ENCODE measurements at regions not wholly inside any gene's neighbourhood (a gene's known extent, or its start where the extent isn't known, plus 50 kb on each side); places are given as distances from the start of the nearest gene placed in this dataset.
"Not testable (repeated sequence)": the region's sequence is repeated elsewhere in the genome, so short reads cannot be mapped to it uniquely, and the experiment has no call there.

GRCh38 chr14:48027115-48027514 lies 351.7 kb upstream of the MDGA2 start:
- no peak overlapping the region for H3K4me3 ChIP-seq
- ATAC-seq: no peak
- no peak for TF ChIP-seq CTCF (IDR thresholded peaks at IDR 0.05)
- no peaks in the 10 kb centered on the region for H3K4me1 ChIP-seq
- peaks cover 0 to 3% of the 10 kb centered on the region in 2 donors for H3K9me3 ChIP-seq
- intact Hi-C loops (cut with DNase I): no loop called here
- no peak for DNase-seq
- H3K36me3 ChIP-seq: no peaks in the 10 kb centered on the region
- no peaks in the 10 kb centered on the region for H3K27me3 ChIP-seq
- H3K27ac ChIP-seq: no peak overlapping the region

- H3K4me3 ChIP-seq: no peak overlapping the region
- ATAC-seq: peak; percentile 91
- no peaks in the 10 kb centered on the region for H3K4me1 ChIP-seq
- TF ChIP-seq CTCF (IDR thresholded peaks at IDR 0.05): no peak
- H3K27ac ChIP-seq: no peak overlapping the region
- H3K27me3 ChIP-seq: no peaks in the 10 kb centered on the region
- H3K9me3 ChIP-seq: peaks cover 0 to 2% of the 10 kb centered on the region in 2 donors
- intact Hi-C loops (cut with DNase I): no loop called here
- peak in 2 of 4 donors; percentile 26 to 31 for DNase-seq
- no peaks in the 10 kb centered on the region for H3K36me3 ChIP-seq
Measured at GRCh38 chr14:48023881-48024280, 348.5 kb upstream of the MDGA2 start.

GRCh38 chr14:48011484-48011883 lies 336.1 kb upstream of the MDGA2 start:
- peak in 1 of 4 donors; percentile 43 for DNase-seq
- H3K9me3 ChIP-seq; ATAC-seq; H3K27ac ChIP-seq; intact Hi-C loops (cut with DNase I); H3K4me1 ChIP-seq; H3K4me3 ChIP-seq; H3K27me3 ChIP-seq; H3K36me3 ChIP-seq: not testable (repeated sequence)

- intact Hi-C loops (cut with DNase I): no loop called here
- Histone ChIP-seq H3K4me3 (no peak overlapping the region), H3K27me3 (no peaks in the 10 kb centered on the region), H3K36me3 (no peaks in the 10 kb centered on the region), H3K9me3 (no peaks in the 10 kb centered on the region), H3K27ac (no peak overlapping the region), H3K4me1 (no peaks in the 10 kb centered on the region)
- peak; percentile 86 for ATAC-seq
- DNase-seq: no peak
- no peak for TF ChIP-seq CTCF (IDR thresholded peaks at IDR 0.05)
Measured at GRCh38 chr14:48008646-48009045, 333.2 kb upstream of the MDGA2 start.

GRCh38 chr14:48005986-48006385 lies 330.6 kb upstream of the MDGA2 start:
- ATAC-seq (peak; percentile 73), DNase-seq (no peak)
- no peak overlapping the region for H3K27ac ChIP-seq
- intact Hi-C loops (cut with DNase I): no loop called here
- no peak overlapping the region for H3K4me3 ChIP-seq
- H3K27me3 ChIP-seq: no peaks in the 10 kb centered on the region
- no peaks in the 10 kb centered on the region for H3K9me3 ChIP-seq
- no peaks in the 10 kb centered on the region for H3K36me3 ChIP-seq
- no peak for TF ChIP-seq CTCF (IDR thresholded peaks at IDR 0.05)
- H3K4me1 ChIP-seq: no peaks in the 10 kb centered on the region

GRCh38 chr14:47993883-47994282 lies 318.5 kb upstream of the MDGA2 start:
- intact Hi-C loops (cut with DNase I): no loop called here
- Histone ChIP-seq H3K27me3 (no peaks in the 10 kb centered on the region), H3K9me3 (no peaks in the 10 kb centered on the region), H3K27ac (no peak overlapping the region), H3K36me3 (no peaks in the 10 kb centered on the region), H3K4me1 (no peaks in the 10 kb centered on the region), H3K4me3 (no peak overlapping the region)
- no peak for TF ChIP-seq CTCF (IDR thresholded peaks at IDR 0.05)
- DNase-seq (no peak), ATAC-seq (no peak)

All from left lung (tissue), 4 donors.